Panc1 (cell line): ENCODE measurements at regions not wholly inside any gene's neighbourhood (a gene's known extent, or its start where the extent isn't known, plus 50 kb on each side); places are given as distances from the start of the nearest gene placed in this dataset.

ENCODE experiments used
- ATAC-seq: fragments of 200-7000 bp; cut with Tn5 transposase; 2 replicates; pipeline ENCODE4 v1.9.1; 2020; ENCODE audit warnings: mild to moderate bottlenecking, moderate library complexity
- BruUV-seq: library from RNA; stranded (reverse); fragments of 400-500 nt; replicated peaks from 2 replicates; lab custom pipeline; 2021; lab: Mats Ljungman, UMichigan
- CTCF ChIA-PET: fragments of 300-600 bp; sonication (Branson Sonifier 250); formaldehyde crosslinking; loops from one replicate; lab custom pipeline; 2022; ENCODE audit warnings: antibody characterized with exemption; lab: Charles Lee
- POLR2A ChIA-PET: fragments of 300-600 bp; sonication (Branson Sonifier 250); formaldehyde crosslinking; loops from one replicate; lab custom pipeline; 2022; ENCODE audit warnings: antibody characterized with exemption; lab: Charles Lee
- DNase-seq: peaks from one replicate; pipeline ENCODE4 v3.0.0-alpha.2; 2010; ENCODE audit warnings: low read depth, low spot score
- H3K27ac ChIP-seq: 2 replicates; pipeline ENCODE4 v1.5.1; 2011; ENCODE audit warnings: mild to moderate bottlenecking, low read length, inconsistent platforms
- H3K27me3 ChIP-seq: fragments of 200-500 bp; sonication (Bioruptor generic); 2 replicates; pipeline ENCODE4 v1.6.0; 2014; ENCODE audit warnings: low read length, inconsistent platforms; ENCODE audit not compliant: control insufficient read depth, insufficient read depth
- H3K36me3 ChIP-seq: fragments of 200-500 bp; sonication (Bioruptor generic); 2 replicates; pipeline ENCODE4 v1.5.1; 2014; ENCODE audit warnings: inconsistent platforms, mild to moderate bottlenecking, low read length, moderate library complexity; ENCODE audit not compliant: control insufficient read depth, insufficient read depth
- H3K4me1 ChIP-seq: 2 replicates; pipeline ENCODE4 v1.5.1; 2011; ENCODE audit warnings: inconsistent platforms, mild to moderate bottlenecking, low read length, moderate library complexity; ENCODE audit not compliant: control insufficient read depth, insufficient read depth
- H3K4me3 ChIP-seq, 2 experiments: 2 replicates each; pipeline ENCODE4 v1.5.1; 2011 to 2012; ENCODE audit warnings: low read depth in 2 of 2, low read length in 2 of 2, mild to moderate bottlenecking in 2 of 2, inconsistent platforms in 1 of 2, moderate library complexity in 1 of 2
- H3K9me3 ChIP-seq: fragments of 200-500 bp; sonication (Bioruptor generic); 2 replicates; pipeline ENCODE4 v1.5.1; 2014; ENCODE audit warnings: low read depth, mild to moderate bottlenecking, inconsistent platforms, low read length, moderate library complexity; ENCODE audit not compliant: control insufficient read depth, insufficient read depth
- POLR2AphosphoS5 ChIP-seq: IDR thresholded peaks from 2 replicates; pipeline ENCODE4 v1.6.1; 2012; ENCODE audit warnings: mild to moderate bottlenecking, low read depth, low read length, moderate library complexity
- SIN3A ChIP-seq: IDR thresholded peaks from 2 replicates; pipeline ENCODE4 v1.6.1; 2012; ENCODE audit warnings: low read depth, mild to moderate bottlenecking, low read length, moderate library complexity, borderline replicate concordance; ENCODE audit not compliant: insufficient read depth
- TCF7L2 ChIP-seq: IDR thresholded peaks from 2 replicates; pipeline ENCODE4 v1.6.1; 2011; ENCODE audit warnings: mild to moderate bottlenecking, low read depth, low read length, inconsistent platforms
- in situ Hi-C: cut with HindIII; loops from 2 replicates; pipeline ENCODE4 v1.10.0; 2016; ENCODE audit warnings: low sequenced_read_pairs, low pct_unique_long_range_greater_than_20kb
- intact Hi-C: fragments of 100-400 bp; cut with micrococcal nuclease; formaldehyde crosslinking; loops from one replicate; pipeline ENCODE4 v1.10.0; 2022; ENCODE audit not compliant: unreplicated experiment
- TF ChIP-seq, protein P1 (sequence below): fragments of 450-650 bp; IDR thresholded peaks from 2 replicates; pipeline ENCODE4 v1.5.1; 2017; ENCODE audit warnings: mild to moderate bottlenecking
- TF ChIP-seq, protein P2 (sequence below), 2 experiments: IDR thresholded peaks; 2 replicates each; pipeline ENCODE4 v1.6.1; 2011 to 2012; ENCODE audit warnings: low read depth in 2 of 2, control low read depth in 1 of 2, low read length in 1 of 2, mild to moderate bottlenecking in 1 of 2, moderate library complexity in 1 of 2; ENCODE audit not compliant: insufficient read depth in 1 of 2

DNA sequence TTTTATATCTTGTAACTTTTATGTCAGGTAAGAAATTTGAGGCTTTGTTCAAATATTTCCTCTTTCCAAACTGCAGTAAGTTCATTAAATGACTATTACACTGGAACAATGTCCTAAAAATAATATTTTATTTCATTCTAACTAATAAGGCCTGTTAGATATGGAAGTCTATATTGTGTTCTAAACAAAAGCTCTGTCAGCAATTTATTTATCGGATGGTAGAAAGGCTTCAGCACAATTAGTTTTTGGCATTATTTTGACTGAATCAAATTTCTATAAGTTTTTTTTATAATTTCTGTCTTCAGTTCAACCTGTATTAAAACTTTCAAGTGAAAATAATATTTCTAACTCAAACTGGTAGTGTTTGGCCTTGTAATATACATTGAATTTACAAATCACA is 992.1 kb downstream of the EPHA3 start:
- Histone ChIP-seq H3K4me3 (no peak overlapping the region), H3K4me1 (no peaks in the 10 kb centered on the region), H3K36me3 (no peaks in the 10 kb centered on the region), H3K27me3 (no peaks in the 10 kb centered on the region), H3K27ac (no peak overlapping the region), H3K9me3 (no peaks in the 10 kb centered on the region)
- BruUV-seq, result no TSS peak
- intact Hi-C loops, result no loop called here
- CTCF ChIA-PET, result interaction anchor here (0.5 kb wide), 1 partner anchor 559 kb away, joined by 5 read pairs; no protein-coding TSS in a partner anchor
- TF ChIP-seq TCF7L2 (no peak), POLR2AphosphoS5 (no peak), SIN3A (no peak)
- TF ChIP-seq, protein P1, sequence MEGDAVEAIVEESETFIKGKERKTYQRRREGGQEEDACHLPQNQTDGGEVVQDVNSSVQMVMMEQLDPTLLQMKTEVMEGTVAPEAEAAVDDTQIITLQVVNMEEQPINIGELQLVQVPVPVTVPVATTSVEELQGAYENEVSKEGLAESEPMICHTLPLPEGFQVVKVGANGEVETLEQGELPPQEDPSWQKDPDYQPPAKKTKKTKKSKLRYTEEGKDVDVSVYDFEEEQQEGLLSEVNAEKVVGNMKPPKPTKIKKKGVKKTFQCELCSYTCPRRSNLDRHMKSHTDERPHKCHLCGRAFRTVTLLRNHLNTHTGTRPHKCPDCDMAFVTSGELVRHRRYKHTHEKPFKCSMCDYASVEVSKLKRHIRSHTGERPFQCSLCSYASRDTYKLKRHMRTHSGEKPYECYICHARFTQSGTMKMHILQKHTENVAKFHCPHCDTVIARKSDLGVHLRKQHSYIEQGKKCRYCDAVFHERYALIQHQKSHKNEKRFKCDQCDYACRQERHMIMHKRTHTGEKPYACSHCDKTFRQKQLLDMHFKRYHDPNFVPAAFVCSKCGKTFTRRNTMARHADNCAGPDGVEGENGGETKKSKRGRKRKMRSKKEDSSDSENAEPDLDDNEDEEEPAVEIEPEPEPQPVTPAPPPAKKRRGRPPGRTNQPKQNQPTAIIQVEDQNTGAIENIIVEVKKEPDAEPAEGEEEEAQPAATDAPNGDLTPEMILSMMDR, result no peak
- TF ChIP-seq, protein P2, sequence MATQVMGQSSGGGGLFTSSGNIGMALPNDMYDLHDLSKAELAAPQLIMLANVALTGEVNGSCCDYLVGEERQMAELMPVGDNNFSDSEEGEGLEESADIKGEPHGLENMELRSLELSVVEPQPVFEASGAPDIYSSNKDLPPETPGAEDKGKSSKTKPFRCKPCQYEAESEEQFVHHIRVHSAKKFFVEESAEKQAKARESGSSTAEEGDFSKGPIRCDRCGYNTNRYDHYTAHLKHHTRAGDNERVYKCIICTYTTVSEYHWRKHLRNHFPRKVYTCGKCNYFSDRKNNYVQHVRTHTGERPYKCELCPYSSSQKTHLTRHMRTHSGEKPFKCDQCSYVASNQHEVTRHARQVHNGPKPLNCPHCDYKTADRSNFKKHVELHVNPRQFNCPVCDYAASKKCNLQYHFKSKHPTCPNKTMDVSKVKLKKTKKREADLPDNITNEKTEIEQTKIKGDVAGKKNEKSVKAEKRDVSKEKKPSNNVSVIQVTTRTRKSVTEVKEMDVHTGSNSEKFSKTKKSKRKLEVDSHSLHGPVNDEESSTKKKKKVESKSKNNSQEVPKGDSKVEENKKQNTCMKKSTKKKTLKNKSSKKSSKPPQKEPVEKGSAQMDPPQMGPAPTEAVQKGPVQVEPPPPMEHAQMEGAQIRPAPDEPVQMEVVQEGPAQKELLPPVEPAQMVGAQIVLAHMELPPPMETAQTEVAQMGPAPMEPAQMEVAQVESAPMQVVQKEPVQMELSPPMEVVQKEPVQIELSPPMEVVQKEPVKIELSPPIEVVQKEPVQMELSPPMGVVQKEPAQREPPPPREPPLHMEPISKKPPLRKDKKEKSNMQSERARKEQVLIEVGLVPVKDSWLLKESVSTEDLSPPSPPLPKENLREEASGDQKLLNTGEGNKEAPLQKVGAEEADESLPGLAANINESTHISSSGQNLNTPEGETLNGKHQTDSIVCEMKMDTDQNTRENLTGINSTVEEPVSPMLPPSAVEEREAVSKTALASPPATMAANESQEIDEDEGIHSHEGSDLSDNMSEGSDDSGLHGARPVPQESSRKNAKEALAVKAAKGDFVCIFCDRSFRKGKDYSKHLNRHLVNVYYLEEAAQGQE (IDR thresholded peaks at IDR 0.05; ENCODE audit: insufficient read depth in 1 of 2, low read depth in 2 of 2, low read length in 1 of 2), result no peak
- POLR2A ChIA-PET, result no interaction called here
- ATAC-seq (no peak), DNase-seq (no peak)
- in situ Hi-C loops, result no loop called here

DNA sequence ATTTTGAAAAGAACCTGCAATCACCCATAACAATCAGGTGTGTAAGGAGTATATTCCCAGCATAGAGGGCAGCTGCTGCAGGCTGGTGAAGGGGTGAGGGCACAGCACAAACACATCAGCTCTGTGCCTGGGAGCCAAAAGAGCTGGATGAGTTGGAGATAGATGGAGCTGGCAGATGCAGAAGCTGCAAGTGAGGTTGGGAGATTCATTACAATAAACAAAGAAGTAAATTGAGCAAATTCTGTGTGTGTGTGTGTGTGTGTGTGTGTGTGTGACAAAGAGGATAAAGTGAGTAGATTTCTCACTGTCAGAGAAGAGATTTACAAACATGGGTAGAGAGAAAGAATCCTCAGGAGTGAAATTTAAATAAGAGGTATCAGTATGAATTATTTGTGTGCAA is 994.7 kb downstream of the EPHA3 start:
- no TSS peak for BruUV-seq
- no peak overlapping the region for H3K27ac ChIP-seq
- no peaks in the 10 kb centered on the region for H3K27me3 ChIP-seq
- ChIA-PET CTCF (no interaction called here), POLR2A (no interaction called here)
- no peak overlapping the region for H3K4me3 ChIP-seq
- no peaks in the 10 kb centered on the region for H3K4me1 ChIP-seq
- H3K36me3 ChIP-seq, result no peaks in the 10 kb centered on the region
- ATAC-seq (no peak), DNase-seq (no peak)
- H3K9me3 ChIP-seq, result no peaks in the 10 kb centered on the region
- intact Hi-C loops (no loop called here), in situ Hi-C loops (no loop called here)
- TF ChIP-seq, protein P1, result no peak
- TF ChIP-seq POLR2AphosphoS5 (no peak), SIN3A (no peak), TCF7L2 (no peak)
- TF ChIP-seq, protein P2 (IDR thresholded peaks at IDR 0.05; ENCODE audit: insufficient read depth in 1 of 2, low read depth in 2 of 2, low read length in 1 of 2), result no peak
